ENCODE measurements at regions not wholly inside any gene's neighbourhood (a gene's known extent, or its start where the extent isn't known, plus 50 kb on each side); places are given as distances from the start of the nearest gene placed in this dataset.

DNA sequence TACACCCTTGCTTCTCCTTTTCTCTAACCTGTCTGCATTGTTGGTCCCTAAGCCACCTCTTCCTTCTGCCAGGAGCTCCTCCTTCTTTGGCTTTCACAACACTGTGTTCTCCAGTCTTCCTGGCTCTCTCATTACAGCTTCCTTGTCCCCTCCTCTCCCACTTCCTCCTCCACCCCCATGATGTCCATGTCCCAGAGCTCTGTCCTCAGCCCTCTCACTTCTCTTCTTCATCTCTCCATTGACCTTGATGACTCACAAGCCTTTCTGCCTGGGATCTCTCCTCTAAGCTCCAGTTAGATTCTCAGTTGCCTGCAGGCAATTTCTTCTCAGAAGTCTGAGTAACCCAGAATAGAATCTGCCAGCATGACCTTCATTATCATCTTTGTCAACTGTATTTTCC is 100.3 kb upstream of the WASF3 start:
- TF ChIP-seq YY1 (IDR thresholded peaks at IDR 0.05; ENCODE audit: insufficient read depth, insufficient read length) (no peak), ZNF274 (IDR thresholded peaks at IDR 0.05; ENCODE audit: low read depth, low read length) (no peak), SUZ12 (IDR thresholded peaks at IDR 0.05; ENCODE audit: extremely low read depth, insufficient read depth, insufficient read length) (no peak)
